K562 (cell line): ENCODE measurements at regions not wholly inside any gene's neighbourhood (a gene's known extent, or its start where the extent isn't known, plus 50 kb on each side); places are given as distances from the start of the nearest gene placed in this dataset.
"Not testable (repeated sequence)": the region's sequence is repeated elsewhere in the genome, so short reads cannot be mapped to it uniquely, and the experiment has no call there.

Experiments used
- ATAC-seq: fragments of 200-7000 bp; cut with Tn5 transposase; 3 replicates; pipeline ENCODE4 v1.9.1; 2020; ENCODE audit warnings: moderate library complexity
- BruUV-seq: library from RNA; stranded (reverse); fragments of 400-500 nt; replicated peaks from 2 replicates; lab custom pipeline; 2021; lab: Mats Ljungman, UMichigan
- CTCF ChIA-PET: fragments of 300-600 bp; formaldehyde crosslinking; extraction: SDS; loops from one replicate; lab custom pipeline; 2021; ENCODE audit warnings: low intra/inter-chr PET ratio; lab: Yijun Ruan, JAX
- POLR2A ChIA-PET: fragments of 300-600, 350-650 bp; sonication (Branson Sonifier 250); formaldehyde crosslinking; extraction: SDS; loops from one replicate; lab custom pipeline; 2021; ENCODE audit warnings: antibody characterized with exemption, inconsistent platforms; lab: Yijun Ruan, JAX
- DNase-seq, 4 experiments: peaks; one replicate each; pipeline versions ENCODE4 v3.0.0 to v3.0.0-alpha.2; 2011 to 2018; ENCODE audit warnings: low spot score in 3 of 4, mixed read lengths in 3 of 4; ENCODE audit errors: extremely low read depth in 1 of 4
- FAIRE-seq: peaks from 2 replicates; lab custom pipeline; 2011; peaks lifted over from hg19 to GRCh38; lab: Jason Lieb, UNC
- H2AFZ ChIP-seq: 2 replicates; pipeline ENCODE4 v1.6.0; 2011; ENCODE audit warnings: low read depth, low read length, control low read depth, inconsistent platforms
- H3K27ac ChIP-seq: fragments of 200-600 bp; 3 replicates; pipeline ENCODE4 v1.8.0; 2011; ENCODE audit warnings: low read depth, mild to moderate bottlenecking, control low read depth, inconsistent platforms, low read length, moderate library complexity, mixed read lengths; ENCODE audit errors: extremely low read depth
- H3K27me3 ChIP-seq, 2 experiments: fragments of 300-600 bp in 1 of 2; 2 replicates in 1 of 2; 3 replicates in 1 of 2; pipeline versions ENCODE4 v1.6.0 to v1.8.0; 2011; ENCODE audit warnings: inconsistent platforms in 2 of 2, low read length in 2 of 2, mild to moderate bottlenecking in 1 of 2, mixed read lengths in 1 of 2, moderate library complexity in 1 of 2; ENCODE audit not compliant: control insufficient read depth in 2 of 2, insufficient read depth in 2 of 2
- H3K36me3 ChIP-seq: fragments of 300-600 bp; 3 replicates; pipeline ENCODE4 v1.8.0; 2011; ENCODE audit warnings: mild to moderate bottlenecking, low read length, inconsistent platforms; ENCODE audit not compliant: control insufficient read depth, insufficient read depth
- H3K4me1 ChIP-seq, 2 experiments: fragments of 200-600 bp in 1 of 2; replicated peaks in 1 of 2; 2 replicates in 1 of 2; 3 replicates in 1 of 2; pipeline versions ENCODE4 v1.5.1 to v1.8.0; 2011; ENCODE audit warnings: inconsistent platforms in 2 of 2, low read length in 2 of 2, mild to moderate bottlenecking in 1 of 2, mixed read lengths in 1 of 2, moderate library complexity in 1 of 2; ENCODE audit not compliant: control insufficient read depth in 2 of 2, insufficient read depth in 2 of 2
- H3K4me2 ChIP-seq: 2 replicates; pipeline ENCODE4 v1.6.1; 2011; ENCODE audit warnings: low read length, control low read depth, inconsistent platforms, mixed read lengths; ENCODE audit not compliant: insufficient read depth
- H3K4me3 ChIP-seq: fragments of 200-600 bp; sonication (generic), shearing (Covaris generic); 2 replicates; pipeline ENCODE4 v1.5.1; 2016; ENCODE audit warnings: control low read depth, inconsistent platforms
- H3K79me2 ChIP-seq: fragments of 200-600 bp; 3 replicates; pipeline ENCODE4 v1.8.0; 2011; ENCODE audit warnings: low read length, inconsistent platforms; ENCODE audit not compliant: control insufficient read depth, insufficient read depth
- H3K9ac ChIP-seq, 2 experiments: 2 replicates each; pipeline versions ENCODE4 v1.6.0 to v1.6.1; 2011; ENCODE audit warnings: low read depth in 2 of 2, low read length in 2 of 2, control low read depth in 1 of 2, inconsistent platforms in 1 of 2, mild to moderate bottlenecking in 1 of 2, mixed read lengths in 1 of 2; ENCODE audit not compliant: insufficient read depth in 1 of 2
- H3K9me1 ChIP-seq: one replicate; pipeline ENCODE4 v1.6.0; 2011; ENCODE audit warnings: inconsistent platforms, mild to moderate bottlenecking, low read length, moderate library complexity; ENCODE audit not compliant: control insufficient read depth, insufficient read depth
- H3K9me3 ChIP-seq: replicated peaks from 2 replicates; pipeline ENCODE4 v1.5.1; 2011; ENCODE audit warnings: low read depth, low read length, inconsistent platforms; ENCODE audit not compliant: control insufficient read depth, insufficient read depth
- H4K20me1 ChIP-seq: replicated peaks from 2 replicates; pipeline ENCODE4 v1.6.1; 2011; ENCODE audit warnings: low read length, inconsistent platforms, mixed read lengths; ENCODE audit not compliant: control insufficient read depth, insufficient read depth
- ATF3 ChIP-seq, 2 experiments: fragments of 450-650 bp in 1 of 2; sonication (generic) in 1 of 2; formaldehyde crosslinking in 1 of 2; IDR thresholded peaks in 1 of 2; conservative IDR thresholded peaks in 1 of 2; 2 replicates each; pipeline versions ENCODE4 v1.6.1 to v1.8.1; 2016 to 2023; ENCODE audit warnings: mild to moderate bottlenecking in 2 of 2, moderate library complexity in 2 of 2, inconsistent platforms in 1 of 2, missing genetic modification reagents in 1 of 2
- ATF7 ChIP-seq: fragments of 450-650 bp; IDR thresholded peaks from 2 replicates; pipeline ENCODE4 v1.7.1; 2014; ENCODE audit warnings: mild to moderate bottlenecking, moderate library complexity
- BRD9 ChIP-seq: fragments of 450-650 bp; IDR thresholded peaks from 2 replicates; pipeline ENCODE4 v1.6.1; 2018; ENCODE audit warnings: low read depth; ENCODE audit not compliant: partially characterized antibody
- ILK ChIP-seq: fragments of 450-650 bp; IDR thresholded peaks from 2 replicates; pipeline ENCODE4 v1.6.1; 2016; ENCODE audit warnings: missing genetic modification characterization, low read depth, mild to moderate bottlenecking, missing compliant biosample characterization, moderate library complexity, borderline replicate concordance
- JUND ChIP-seq, 2 experiments: IDR thresholded peaks; 2 replicates in 1 of 2; 3 replicates in 1 of 2; pipeline ENCODE4 v1.6.1; 2011; ENCODE audit warnings: borderline replicate concordance in 2 of 2, low read depth in 2 of 2, low read length in 2 of 2, improper control_type of control experiment in 1 of 2, missing biosample characterization in 1 of 2, missing genetic modification characterization in 1 of 2, missing genetic modification reagents in 1 of 2
- SIN3A ChIP-seq, 2 experiments: fragments of 150-350 bp in 1 of 2; IDR thresholded peaks; 2 replicates each; pipeline ENCODE4 v1.6.1; 2011 to 2016; ENCODE audit warnings: borderline replicate concordance in 2 of 2, low read depth in 2 of 2, low read length in 2 of 2, mild to moderate bottlenecking in 2 of 2, moderate library complexity in 2 of 2; ENCODE audit not compliant: control insufficient read depth in 1 of 2
- ZNF146 ChIP-seq: IDR thresholded peaks from one replicate; pipeline ENCODE4 v1.6.1; 2018; ENCODE audit warnings: missing compliant biosample characterization; ENCODE audit not compliant: unreplicated experiment
- WGBS: fragments of 100-300 bp; shearing (Covaris generic); methylation state at CpG from one replicate; pipeline ENCODE4 v1.1.6; 2016; ENCODE audit warnings: low coverage, mixed read lengths; ENCODE audit not compliant: insufficient coverage; ENCODE audit errors: missing lambda C conversion rate; 5-methylcytosine and 5-hydroxymethylcytosine counted together
- in situ Hi-C: fragments of 300-500 bp; cut with MboI; formaldehyde crosslinking; loops from 4 replicates; pipeline ENCODE4 v1.15.0; 2018; ENCODE audit warnings: inconsistent platforms, mixed read lengths
- intact Hi-C: fragments of 100-400 bp; cut with micrococcal nuclease; formaldehyde crosslinking; loops from 2 replicates; pipeline ENCODE4 v1.14.2; 2022
- TF ChIP-seq, protein P1 (sequence below): sonication (generic); formaldehyde crosslinking; IDR thresholded peaks from 2 replicates; pipeline ENCODE4 v1.8.1; 2023; ENCODE audit warnings: mild to moderate bottlenecking, missing genetic modification reagents

DNA sequence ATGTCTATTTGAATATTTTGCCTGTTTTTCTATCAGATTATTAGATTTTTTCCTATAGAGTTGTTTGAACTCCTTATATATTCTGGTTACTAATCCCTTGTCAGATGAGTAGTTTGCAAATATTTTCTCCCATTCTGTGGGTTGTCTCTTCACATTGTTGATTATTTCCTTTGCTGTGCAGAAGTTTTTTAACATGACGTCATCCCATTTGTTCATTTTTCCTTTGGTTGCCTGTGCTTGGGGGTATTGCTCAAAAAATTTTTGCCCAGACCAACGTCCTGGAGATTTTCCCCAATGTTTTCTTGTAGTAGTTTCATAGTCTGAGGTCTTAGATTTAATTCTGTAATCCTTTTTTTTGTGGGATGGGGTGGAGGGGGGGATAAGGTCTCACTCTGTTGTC, 168.7 kb upstream of the NFIA start:
- H4K20me1 ChIP-seq; H3K4me1 ChIP-seq; in situ Hi-C loops; FAIRE-seq; intact Hi-C loops; CTCF ChIA-PET; H3K9me1 ChIP-seq; BruUV-seq; H3K27me3 ChIP-seq; H2AFZ ChIP-seq; H3K9me3 ChIP-seq; H3K9ac ChIP-seq; H3K4me2 ChIP-seq; H3K4me3 ChIP-seq; DNase-seq; H3K36me3 ChIP-seq; TF ChIP-seq JUND (tag; IDR thresholded peaks at IDR 0.05; ENCODE audit: borderline replicate concordance, low read depth, low read length); ATF3 (CRISPR knock-in tag; conservative IDR thresholded peaks at IDR 0.05): not testable (repeated sequence)
- 38% methylated on average over 2 of the region's 2 CpGs for WGBS
- POLR2A ChIA-PET: interaction anchor here (0.6 kb wide), 1 partner anchor 45 kb away, joined by 3 read pairs; no protein-coding TSS in a partner anchor
- TF ChIP-seq JUND (IDR thresholded peaks at IDR 0.05; ENCODE audit: borderline replicate concordance, low read depth, low read length) (0 out of 2 replicates have a peak, but pooled peaks have one; percentile 11), ATF3 (IDR thresholded peaks at IDR 0.05) (peak; percentile 75), ATF7 (peak; percentile 69)
- TF ChIP-seq, all 486 proteins: peak for 3; not testable (repeated sequence) for 483
- H3K79me2 ChIP-seq, H3K27ac ChIP-seq, ATAC-seq: not testable (repeated sequence)

GRCh38 chr1:60913039-60913438, 169.3 kb upstream of the NFIA start:
- no peak overlapping the region for H3K4me3 ChIP-seq
- TF ChIP-seq ZNF146 (CRISPR knock-in tag): peak; percentile 65
- TF ChIP-seq, protein P1, sequence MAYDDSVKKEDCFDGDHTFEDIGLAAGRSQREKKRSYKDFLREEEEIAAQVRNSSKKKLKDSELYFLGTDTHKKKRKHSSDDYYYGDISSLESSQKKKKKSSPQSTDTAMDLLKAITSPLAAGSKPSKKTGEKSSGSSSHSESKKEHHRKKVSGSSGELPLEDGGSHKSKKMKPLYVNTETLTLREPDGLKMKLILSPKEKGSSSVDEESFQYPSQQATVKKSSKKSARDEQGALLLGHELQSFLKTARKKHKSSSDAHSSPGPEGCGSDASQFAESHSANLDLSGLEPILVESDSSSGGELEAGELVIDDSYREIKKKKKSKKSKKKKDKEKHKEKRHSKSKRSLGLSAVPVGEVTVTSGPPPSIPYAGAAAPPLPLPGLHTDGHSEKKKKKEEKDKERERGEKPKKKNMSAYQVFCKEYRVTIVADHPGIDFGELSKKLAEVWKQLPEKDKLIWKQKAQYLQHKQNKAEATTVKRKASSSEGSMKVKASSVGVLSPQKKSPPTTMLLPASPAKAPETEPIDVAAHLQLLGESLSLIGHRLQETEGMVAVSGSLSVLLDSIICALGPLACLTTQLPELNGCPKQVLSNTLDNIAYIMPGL: no peak
- TF ChIP-seq SIN3A (IDR thresholded peaks at IDR 0.05; ENCODE audit: borderline replicate concordance in 2 of 2, control insufficient read depth in 1 of 2, low read depth in 2 of 2, low read length in 2 of 2): no peak
- no peak for TF ChIP-seq BRD9
- no peak for TF ChIP-seq ILK (tag)
- WGBS: 9% methylated on average over 3 of the region's 3 CpGs

More at GRCh38 chr1:60913039-60913438, 169.3 kb upstream of the NFIA start:
- Histone ChIP-seq H4K20me1 (no peaks in the 10 kb centered on the region), H3K4me2 (no peak overlapping the region), H2AFZ (no peak overlapping the region), H3K9me1 (no peaks in the 10 kb centered on the region), H3K4me1 (no peaks in the 10 kb centered on the region; a peak in 1 of 5 replicates), H3K9ac (no peak overlapping the region), H3K79me2 (no peaks in the 10 kb centered on the region), H3K27ac (no peak overlapping the region), H3K36me3 (no peaks in the 10 kb centered on the region), H3K27me3 (no peaks in the 10 kb centered on the region), H3K9me3 (no peaks in the 10 kb centered on the region)
- CTCF ChIA-PET: no interaction called here
- FAIRE-seq (no peak), ATAC-seq (no peak), DNase-seq (no peak)
- in situ Hi-C loops: no loop called here
- POLR2A ChIA-PET: no interaction called here
- intact Hi-C loops: no loop called here
- no TSS peak for BruUV-seq
